Hepatocyte (in vitro differentiated cells): ENCODE measurements at regions not wholly inside any gene's neighbourhood (a gene's known extent, or its start where the extent isn't known, plus 50 kb on each side); places are given as distances from the start of the nearest gene placed in this dataset.

ENCODE experiments used
- EZH2phosphoT487 ChIP-seq: fragments of 200-600 bp; sonication (generic); IDR thresholded peaks from one replicate; pipeline ENCODE4 v1.6.1; 2018; ENCODE audit warnings: antibody characterized with exemption, mild to moderate bottlenecking, low read depth, moderate library complexity; ENCODE audit not compliant: unreplicated experiment, severe bottlenecking
- TF ChIP-seq, protein P1 (sequence below): fragments of 200-600 bp; sonication (generic); IDR thresholded peaks from 2 replicates; pipeline ENCODE4 v1.5.1; 2016; ENCODE audit warnings: antibody characterized with exemption, mild to moderate bottlenecking; ENCODE audit not compliant: poor library complexity

DNA sequence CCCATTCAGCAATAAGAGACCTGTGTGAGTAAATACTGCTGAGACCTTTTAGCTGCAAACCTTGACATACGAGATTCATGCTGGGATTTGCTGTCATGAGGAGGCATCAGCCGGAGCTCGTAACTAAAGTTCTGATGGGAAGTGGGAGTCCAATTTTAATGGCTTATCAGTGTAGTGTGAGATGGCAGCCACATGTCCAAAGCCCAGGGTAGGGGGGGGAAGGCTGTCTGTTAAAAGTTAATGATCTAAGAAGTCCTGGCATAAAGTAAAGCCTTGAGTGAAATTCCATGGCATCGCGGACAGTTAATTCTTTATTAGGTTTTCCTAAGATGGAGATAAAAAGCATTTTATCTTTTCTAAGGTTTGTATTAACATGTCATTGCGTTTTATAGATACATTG, 240.0 kb downstream of the AACS start:
- TF ChIP-seq EZH2phosphoT487, result no peak
- TF ChIP-seq, protein P1, sequence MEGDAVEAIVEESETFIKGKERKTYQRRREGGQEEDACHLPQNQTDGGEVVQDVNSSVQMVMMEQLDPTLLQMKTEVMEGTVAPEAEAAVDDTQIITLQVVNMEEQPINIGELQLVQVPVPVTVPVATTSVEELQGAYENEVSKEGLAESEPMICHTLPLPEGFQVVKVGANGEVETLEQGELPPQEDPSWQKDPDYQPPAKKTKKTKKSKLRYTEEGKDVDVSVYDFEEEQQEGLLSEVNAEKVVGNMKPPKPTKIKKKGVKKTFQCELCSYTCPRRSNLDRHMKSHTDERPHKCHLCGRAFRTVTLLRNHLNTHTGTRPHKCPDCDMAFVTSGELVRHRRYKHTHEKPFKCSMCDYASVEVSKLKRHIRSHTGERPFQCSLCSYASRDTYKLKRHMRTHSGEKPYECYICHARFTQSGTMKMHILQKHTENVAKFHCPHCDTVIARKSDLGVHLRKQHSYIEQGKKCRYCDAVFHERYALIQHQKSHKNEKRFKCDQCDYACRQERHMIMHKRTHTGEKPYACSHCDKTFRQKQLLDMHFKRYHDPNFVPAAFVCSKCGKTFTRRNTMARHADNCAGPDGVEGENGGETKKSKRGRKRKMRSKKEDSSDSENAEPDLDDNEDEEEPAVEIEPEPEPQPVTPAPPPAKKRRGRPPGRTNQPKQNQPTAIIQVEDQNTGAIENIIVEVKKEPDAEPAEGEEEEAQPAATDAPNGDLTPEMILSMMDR, result no peak
